Right lobe of liver (tissue), 4 donors: ENCODE measurements at regions not wholly inside any gene's neighbourhood (a gene's known extent, or its start where the extent isn't known, plus 50 kb on each side); places are given as distances from the start of the nearest gene placed in this dataset.

ENCODE experiments used
- POLR2A ChIP-seq: fragments of 450-650 bp; IDR thresholded peaks from one replicate; pipeline ENCODE4 v1.6.1; 2017; ENCODE audit warnings: antibody characterized with exemption, mild to moderate bottlenecking
- TF ChIP-seq, protein P1 (sequence below), 4 donors: fragments of 200-600 bp in 3 of 4; fragments of 450-650 bp in 1 of 4; IDR thresholded peaks; one replicate each; pipeline versions ENCODE4 v1.5.1 to v1.8.0; 2016 to 2022; ENCODE audit warnings: antibody characterized with exemption in 4 of 4, mild to moderate bottlenecking in 2 of 4
- donor health status: DM: no; HTN: no; CAD: no.
- donor health status: DM: no; HTN: no; CAD: no.
- donor health status: DM: no; HTN: yes; CAD: no.

DNA sequence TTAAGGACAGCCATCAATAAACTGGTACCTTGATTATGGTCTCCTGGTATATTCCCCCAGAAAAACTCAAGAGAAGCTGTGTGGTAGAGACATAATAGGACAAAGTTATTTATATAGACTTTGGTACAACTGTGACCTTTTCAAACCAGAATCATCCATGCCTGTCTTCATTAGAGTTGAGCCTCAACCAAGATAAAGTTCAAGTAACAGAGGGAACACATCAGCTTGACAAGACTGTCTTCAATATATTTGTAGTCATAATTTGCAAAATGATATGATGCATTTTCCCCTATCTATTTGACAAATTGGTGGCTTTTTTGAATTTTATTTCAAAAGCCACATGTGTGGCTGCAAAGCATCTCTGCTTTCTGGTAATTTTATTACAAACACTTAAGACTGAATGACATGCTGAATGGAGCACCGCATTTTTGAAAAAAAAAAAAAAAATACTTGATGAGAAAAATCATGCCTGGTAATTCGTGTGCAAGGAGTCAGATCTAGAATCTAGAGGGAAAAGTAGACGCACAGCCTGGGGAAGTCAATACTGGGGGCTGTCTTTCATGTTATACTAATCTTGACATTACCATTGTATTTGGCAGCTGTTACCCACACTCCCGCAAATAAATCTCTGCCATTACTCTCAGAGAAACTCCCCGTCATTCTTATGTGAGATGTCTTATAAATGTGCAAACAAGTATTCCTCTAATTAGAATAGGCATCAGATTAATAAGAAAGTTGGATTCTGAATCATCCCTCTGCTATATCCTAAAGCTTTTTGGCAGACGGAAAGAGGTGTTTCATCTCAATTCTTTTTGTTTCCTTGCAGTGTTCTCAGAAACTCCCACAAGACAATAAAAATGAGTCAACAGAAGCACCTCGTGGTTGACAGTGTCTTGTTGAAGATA lies 554.8 kb upstream of the CBLB start:
- TF ChIP-seq, protein P1, sequence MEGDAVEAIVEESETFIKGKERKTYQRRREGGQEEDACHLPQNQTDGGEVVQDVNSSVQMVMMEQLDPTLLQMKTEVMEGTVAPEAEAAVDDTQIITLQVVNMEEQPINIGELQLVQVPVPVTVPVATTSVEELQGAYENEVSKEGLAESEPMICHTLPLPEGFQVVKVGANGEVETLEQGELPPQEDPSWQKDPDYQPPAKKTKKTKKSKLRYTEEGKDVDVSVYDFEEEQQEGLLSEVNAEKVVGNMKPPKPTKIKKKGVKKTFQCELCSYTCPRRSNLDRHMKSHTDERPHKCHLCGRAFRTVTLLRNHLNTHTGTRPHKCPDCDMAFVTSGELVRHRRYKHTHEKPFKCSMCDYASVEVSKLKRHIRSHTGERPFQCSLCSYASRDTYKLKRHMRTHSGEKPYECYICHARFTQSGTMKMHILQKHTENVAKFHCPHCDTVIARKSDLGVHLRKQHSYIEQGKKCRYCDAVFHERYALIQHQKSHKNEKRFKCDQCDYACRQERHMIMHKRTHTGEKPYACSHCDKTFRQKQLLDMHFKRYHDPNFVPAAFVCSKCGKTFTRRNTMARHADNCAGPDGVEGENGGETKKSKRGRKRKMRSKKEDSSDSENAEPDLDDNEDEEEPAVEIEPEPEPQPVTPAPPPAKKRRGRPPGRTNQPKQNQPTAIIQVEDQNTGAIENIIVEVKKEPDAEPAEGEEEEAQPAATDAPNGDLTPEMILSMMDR (IDR thresholded peaks at IDR 0.05): no peak
- no peak for TF ChIP-seq POLR2A
